GM18505 (cell line): ENCODE measurements at regions not wholly inside any gene's neighbourhood (a gene's known extent, or its start where the extent isn't known, plus 50 kb on each side); places are given as distances from the start of the nearest gene placed in this dataset.

Experiments
- ATAC-seq: cut with Tn5 transposase; IDR thresholded peaks from one replicate; pipeline ENCODE4 v1.9.1; 2021; ENCODE audit not compliant: unreplicated experiment
- POLR2A ChIP-seq: IDR thresholded peaks from 4 replicates; pipeline ENCODE4 v1.6.1; 2011; ENCODE audit warnings: borderline replicate concordance; ENCODE audit not compliant: insufficient read depth, insufficient read length; ENCODE audit errors: extremely low read depth

DNA sequence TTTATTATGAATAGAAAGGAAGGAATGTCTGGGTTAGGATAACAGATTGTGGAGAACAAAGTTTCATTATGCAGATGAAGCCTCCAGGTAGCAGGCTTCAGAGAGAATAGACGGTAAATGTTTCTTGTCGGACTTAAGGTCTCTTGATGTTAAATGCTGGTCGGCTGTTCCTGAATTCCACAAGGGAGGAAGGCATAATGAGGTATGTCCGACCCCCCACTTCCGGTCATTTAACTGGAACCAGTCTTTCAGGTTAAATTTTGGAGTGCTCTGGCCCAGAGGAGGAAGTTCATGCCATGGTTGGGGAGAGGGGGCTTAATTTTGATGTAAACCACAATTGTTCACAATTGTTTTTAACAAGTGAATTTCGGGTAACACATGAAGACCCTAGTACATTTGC lies 158.1 kb upstream of the VCX3A start:
- ATAC-seq = no peak
- no peak for TF ChIP-seq POLR2A

GRCh38 chrX:6685489-6685888 lies 150.6 kb upstream of the VCX3A start:
- TF ChIP-seq POLR2A = no peak
- no peak for ATAC-seq

GRCh38 chrX:6683353-6683752 lies 148.4 kb upstream of the VCX3A start:
- no peak for ATAC-seq
- TF ChIP-seq POLR2A = no peak

- ATAC-seq = no peak
- TF ChIP-seq POLR2A = no peak
These were observed 146.7 kb upstream of the VCX3A start for GRCh38 chrX:6681521-6682145.

- no peak for TF ChIP-seq POLR2A
- ATAC-seq = no peak
These were observed 145.1 kb upstream of the VCX3A start for GRCh38 chrX:6679988-6680387.

GRCh38 chrX:6679550-6679949 lies 144.6 kb upstream of the VCX3A start:
- ATAC-seq = no peak
- TF ChIP-seq POLR2A = no peak

- ATAC-seq = no peak
- no peak for TF ChIP-seq POLR2A
These were observed 143.4 kb upstream of the VCX3A start for GRCh38 chrX:6678313-6678712.

- no peak for TF ChIP-seq POLR2A
- ATAC-seq = no peak
These were observed 139.8 kb upstream of the VCX3A start for GRCh38 chrX:6674734-6675133.

GRCh38 chrX:6667048-6667768 lies 132.3 kb upstream of the VCX3A start:
- ATAC-seq = no peak
- TF ChIP-seq POLR2A = no peak

GRCh38 chrX:6666624-6667023 lies 131.7 kb upstream of the VCX3A start:
- TF ChIP-seq POLR2A = no peak
- ATAC-seq = no peak

- TF ChIP-seq POLR2A = no peak
- ATAC-seq = no peak
These were observed 126.8 kb upstream of the VCX3A start for GRCh38 chrX:6661736-6662135.

DNA sequence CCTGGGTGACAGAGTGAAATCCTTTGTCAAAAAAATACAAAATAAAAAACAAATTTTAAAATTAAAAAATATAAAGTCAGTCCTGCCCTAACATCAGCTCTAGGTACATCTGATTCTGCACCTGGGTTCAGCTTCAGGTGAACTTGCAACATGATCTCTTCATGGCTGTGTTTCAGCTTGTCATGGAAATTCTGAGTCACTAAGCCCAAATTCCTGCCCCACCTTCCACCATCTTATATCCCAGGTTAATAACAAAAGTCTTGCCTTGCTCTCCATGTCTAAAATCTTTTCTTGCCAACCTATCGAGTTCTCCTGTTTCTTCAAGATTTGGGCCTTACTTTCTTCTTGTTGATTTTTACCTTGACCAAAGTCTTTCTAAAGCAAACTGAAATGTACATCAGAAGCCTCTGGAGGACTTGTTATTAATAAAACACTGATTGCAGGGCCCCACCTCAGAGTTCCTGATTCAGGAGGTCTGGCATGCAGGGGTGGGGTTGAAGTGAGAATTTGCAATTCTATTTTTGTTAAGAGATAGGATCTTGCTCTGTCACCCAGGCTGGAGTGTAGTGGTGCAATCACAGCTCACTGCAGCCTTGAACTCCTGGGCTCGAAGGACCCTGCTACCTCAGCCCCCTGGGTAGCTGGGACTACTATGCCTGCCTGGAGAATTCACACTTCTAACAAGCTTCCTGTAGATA lies 125.8 kb upstream of the VCX3A start:
- TF ChIP-seq POLR2A = no peak
- ATAC-seq = no peak

GRCh38 chrX:6645216-6645615 lies 110.3 kb upstream of the VCX3A start:
- ATAC-seq = no peak
- TF ChIP-seq POLR2A = no peak

GRCh38 chrX:6644411-6644810 lies 109.5 kb upstream of the VCX3A start:
- no peak for ATAC-seq
- TF ChIP-seq POLR2A = no peak
